NCI-H1105 (cell line): ENCODE measurements at regions not wholly inside any gene's neighbourhood (a gene's known extent, or its start where the extent isn't known, plus 50 kb on each side); places are given as distances from the start of the nearest gene placed in this dataset.

Experiments used
- DNase-seq: peaks from one replicate; lab custom pipeline; 2025; lab: John Stamatoyannopoulos, UW

GRCh38 chr5:82334856-82335255, 56.7 kb upstream of the RPS23 start:
- DNase-seq = no peak

GRCh38 chr5:82334085-82334692, 56.0 kb upstream of the RPS23 start:
- no peak for DNase-seq

- no peak for DNase-seq
Observed at GRCh38 chr5:82332886-82333615, 54.9 kb upstream of the RPS23 start.

- DNase-seq = no peak
Observed at GRCh38 chr5:82332064-82332855, 54.1 kb upstream of the RPS23 start.

GRCh38 chr5:82331557-82331956, 53.4 kb upstream of the RPS23 start:
- DNase-seq = no peak

- no peak for DNase-seq
Observed at GRCh38 chr5:82330530-82331270, 52.5 kb upstream of the RPS23 start.

- no peak for DNase-seq
Observed at GRCh38 chr5:82329393-82329792, 51.2 kb upstream of the RPS23 start.
